ENCODE measurements at regions not wholly inside any gene's neighbourhood (a gene's known extent, or its start where the extent isn't known, plus 50 kb on each side); places are given as distances from the start of the nearest gene placed in this dataset.

DNA sequence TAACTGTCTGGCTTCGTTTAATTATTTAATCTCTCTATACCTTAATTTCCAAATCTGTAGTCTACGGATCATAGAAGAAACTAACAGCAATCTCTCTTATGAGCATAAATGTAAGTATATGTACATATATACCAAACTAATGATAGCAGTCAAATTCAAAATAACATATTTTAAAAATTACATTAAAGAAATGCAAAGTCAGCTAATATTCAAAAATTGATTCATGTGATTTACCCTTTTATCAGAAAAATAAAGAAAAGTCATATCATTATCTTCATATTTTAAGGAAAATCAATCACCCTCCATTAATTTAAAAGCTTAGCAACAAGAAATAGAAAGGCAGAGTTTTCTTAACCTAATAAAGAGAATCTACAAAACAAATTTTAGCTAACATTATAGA lies 575.9 kb downstream of the IRS1 start:
- no peaks in the 10 kb centered on the region for H3K36me3 Mint-ChIP-seq (ENCODE audit: low read depth)
- H3K4me3 Mint-ChIP-seq, result no peak overlapping the region
- H3K9me3 Mint-ChIP-seq, result no peaks in the 10 kb centered on the region
- H3K27ac Mint-ChIP-seq, result no peak overlapping the region
- no peaks in the 10 kb centered on the region for H3K4me1 Mint-ChIP-seq
- TF ChIP-seq CTCF (IDR thresholded peaks at IDR 0.05; ENCODE audit: unreplicated experiment in 3 of 3), result no peak
- H3K27me3 Mint-ChIP-seq (ENCODE audit: low read depth), result no peaks in the 10 kb centered on the region

DNA sequence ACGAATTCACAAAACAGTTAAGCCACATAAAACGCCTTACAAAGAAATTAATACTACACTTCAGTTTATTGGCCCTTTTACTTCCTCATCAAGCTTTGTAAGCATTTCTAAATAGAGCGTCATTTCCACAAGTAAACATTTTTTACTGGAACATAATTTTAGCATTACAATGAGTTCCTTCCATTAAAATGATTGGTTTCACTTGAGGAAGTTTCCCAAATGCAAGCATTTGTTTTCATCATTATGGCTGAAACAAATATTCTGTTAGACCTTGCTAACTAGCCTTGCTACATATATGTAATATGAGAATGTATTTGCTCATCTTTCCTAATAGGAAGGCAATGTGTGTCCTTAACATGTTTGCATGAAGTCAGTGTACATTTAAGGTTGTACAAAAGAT lies 579.1 kb downstream of the IRS1 start:
- Mint-ChIP-seq H3K36me3 (ENCODE audit: low read depth) (no peaks in the 10 kb centered on the region), H3K27me3 (ENCODE audit: low read depth) (no peaks in the 10 kb centered on the region), H3K27ac (no peak overlapping the region), H3K4me1 (no peaks in the 10 kb centered on the region), H3K9me3 (no peaks in the 10 kb centered on the region), H3K4me3 (no peak overlapping the region)
- TF ChIP-seq CTCF (IDR thresholded peaks at IDR 0.05; ENCODE audit: unreplicated experiment in 3 of 3), result no peak

- Mint-ChIP-seq H3K27ac (no peak overlapping the region), H3K4me3 (no peak overlapping the region), H3K27me3 (ENCODE audit: low read depth) (peaks cover 5% of the 10 kb centered on the region), H3K9me3 (no peaks in the 10 kb centered on the region), H3K4me1 (no peaks in the 10 kb centered on the region), H3K36me3 (ENCODE audit: low read depth) (no peaks in the 10 kb centered on the region)
- TF ChIP-seq CTCF (IDR thresholded peaks at IDR 0.05; ENCODE audit: unreplicated experiment in 3 of 3), result no peak
Measured at GRCh38 chr2:226217191-226217590, 582.4 kb downstream of the IRS1 start.

- TF ChIP-seq CTCF (IDR thresholded peaks at IDR 0.05; ENCODE audit: unreplicated experiment in 3 of 3), result no peak
- no peak overlapping the region for H3K4me3 Mint-ChIP-seq
- no peaks in the 10 kb centered on the region for H3K9me3 Mint-ChIP-seq
- H3K27me3 Mint-ChIP-seq (ENCODE audit: low read depth), result peaks cover 5% of the 10 kb centered on the region
- no peak overlapping the region for H3K27ac Mint-ChIP-seq
- no peaks in the 10 kb centered on the region for H3K36me3 Mint-ChIP-seq (ENCODE audit: low read depth)
- H3K4me1 Mint-ChIP-seq, result no peaks in the 10 kb centered on the region
Measured at GRCh38 chr2:226216575-226216974, 583.0 kb downstream of the IRS1 start.

DNA sequence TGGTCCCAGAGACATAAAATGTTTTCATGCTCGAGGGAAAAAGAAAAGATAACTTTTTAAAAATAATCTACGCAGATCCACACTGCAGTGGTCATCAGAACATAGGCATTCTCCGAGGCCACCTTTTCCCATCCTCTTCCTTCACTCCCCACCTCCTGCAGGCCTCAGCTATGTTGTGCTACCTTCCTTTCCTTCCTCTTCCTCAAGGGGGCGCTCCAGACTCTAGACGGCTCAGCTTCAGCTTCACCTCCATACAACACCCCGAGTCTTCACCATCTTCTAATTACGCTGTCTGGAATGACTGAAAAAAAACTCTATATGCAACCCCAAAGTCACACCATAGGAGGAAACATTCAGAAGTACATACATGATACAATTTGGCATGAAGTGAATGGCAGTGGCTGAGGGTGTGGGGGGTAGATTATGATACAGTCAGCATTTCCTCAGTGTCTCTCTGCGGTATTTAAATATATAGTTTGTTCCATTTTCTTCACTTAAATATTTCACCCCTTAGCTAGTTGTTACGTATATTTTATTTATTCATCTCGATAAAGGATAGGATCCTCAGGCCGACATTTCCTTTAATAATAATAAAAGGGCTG lies 583.6 kb downstream of the IRS1 start:
- Mint-ChIP-seq H3K27ac (no peak overlapping the region), H3K27me3 (ENCODE audit: low read depth) (peaks cover 5% of the 10 kb centered on the region), H3K4me3 (no peak overlapping the region), H3K9me3 (no peaks in the 10 kb centered on the region), H3K4me1 (peaks cover 5% of the 10 kb centered on the region), H3K36me3 (ENCODE audit: low read depth) (no peaks in the 10 kb centered on the region)
- peak; percentile 35 to 60 (median 40) for TF ChIP-seq CTCF (IDR thresholded peaks at IDR 0.05; ENCODE audit: unreplicated experiment in 3 of 3)

- H3K27me3 Mint-ChIP-seq (ENCODE audit: low read depth), result peaks cover 5% of the 10 kb centered on the region
- H3K36me3 Mint-ChIP-seq (ENCODE audit: low read depth), result no peaks in the 10 kb centered on the region
- no peak for TF ChIP-seq CTCF (IDR thresholded peaks at IDR 0.05; ENCODE audit: unreplicated experiment in 3 of 3)
- H3K4me1 Mint-ChIP-seq, result peaks cover 5% of the 10 kb centered on the region
- no peak overlapping the region for H3K4me3 Mint-ChIP-seq
- H3K9me3 Mint-ChIP-seq, result no peaks in the 10 kb centered on the region
- no peak overlapping the region for H3K27ac Mint-ChIP-seq
Measured at GRCh38 chr2:226213717-226214116, 585.9 kb downstream of the IRS1 start.

All from nephron (organoid).